Upper lobe of right lung (tissue), 1 donor: ENCODE measurements at regions not wholly inside any gene's neighbourhood (a gene's known extent, or its start where the extent isn't known, plus 50 kb on each side); places are given as distances from the start of the nearest gene placed in this dataset.
"Not testable (repeated sequence)": the region's sequence is repeated elsewhere in the genome, so short reads cannot be mapped to it uniquely, and the experiment has no call there.

Source experiments
- ATAC-seq: fragments of 200-7000 bp; cut with Tn5 transposase; one replicate; pipeline ENCODE4 v1.9.1; 2020; ENCODE audit warnings: mild to moderate bottlenecking, moderate library complexity
- DNase-seq: peaks from one replicate; pipeline ENCODE4 v3.0.0-alpha.2; 2020
- H3K27ac ChIP-seq: fragments of 200-600 bp; one replicate; pipeline ENCODE4 v1.8.0; 2022
- H3K27me3 ChIP-seq: fragments of 200-600 bp; one replicate; pipeline ENCODE4 v1.8.0; 2022; ENCODE audit warnings: mild to moderate bottlenecking
- H3K36me3 ChIP-seq: fragments of 200-600 bp; one replicate; pipeline ENCODE4 v1.8.0; 2022
- H3K4me1 ChIP-seq: fragments of 200-600 bp; one replicate; pipeline ENCODE4 v1.8.0; 2022
- H3K4me3 ChIP-seq: fragments of 200-600 bp; one replicate; pipeline ENCODE4 v1.8.0; 2022; ENCODE audit warnings: mild to moderate bottlenecking
- H3K9me3 ChIP-seq: fragments of 200-600 bp; one replicate; pipeline ENCODE4 v1.8.0; 2022
- intact Hi-C: fragments of 100-400 bp; cut with DNase I; formaldehyde crosslinking; loops from one replicate; pipeline ENCODE4 v1.11.0; 2022
- TF ChIP-seq, protein P1 (sequence below): fragments of 200-600 bp; IDR thresholded peaks from one replicate; pipeline ENCODE4 v1.8.0; 2022; ENCODE audit warnings: antibody characterized with exemption
- donor health status: DM: no; HTN: yes; CAD: no; lungs with severe emphysema.

GRCh38 chr12:69044887-69045286 is 111.9 kb upstream of the CPM start:
- Histone ChIP-seq H3K36me3 (no peaks in the 10 kb centered on the region), H3K27ac (no peak overlapping the region), H3K9me3 (no peaks in the 10 kb centered on the region), H3K4me1 (no peaks in the 10 kb centered on the region), H3K27me3 (no peaks in the 10 kb centered on the region), H3K4me3 (no peak overlapping the region)
- TF ChIP-seq, protein P1, sequence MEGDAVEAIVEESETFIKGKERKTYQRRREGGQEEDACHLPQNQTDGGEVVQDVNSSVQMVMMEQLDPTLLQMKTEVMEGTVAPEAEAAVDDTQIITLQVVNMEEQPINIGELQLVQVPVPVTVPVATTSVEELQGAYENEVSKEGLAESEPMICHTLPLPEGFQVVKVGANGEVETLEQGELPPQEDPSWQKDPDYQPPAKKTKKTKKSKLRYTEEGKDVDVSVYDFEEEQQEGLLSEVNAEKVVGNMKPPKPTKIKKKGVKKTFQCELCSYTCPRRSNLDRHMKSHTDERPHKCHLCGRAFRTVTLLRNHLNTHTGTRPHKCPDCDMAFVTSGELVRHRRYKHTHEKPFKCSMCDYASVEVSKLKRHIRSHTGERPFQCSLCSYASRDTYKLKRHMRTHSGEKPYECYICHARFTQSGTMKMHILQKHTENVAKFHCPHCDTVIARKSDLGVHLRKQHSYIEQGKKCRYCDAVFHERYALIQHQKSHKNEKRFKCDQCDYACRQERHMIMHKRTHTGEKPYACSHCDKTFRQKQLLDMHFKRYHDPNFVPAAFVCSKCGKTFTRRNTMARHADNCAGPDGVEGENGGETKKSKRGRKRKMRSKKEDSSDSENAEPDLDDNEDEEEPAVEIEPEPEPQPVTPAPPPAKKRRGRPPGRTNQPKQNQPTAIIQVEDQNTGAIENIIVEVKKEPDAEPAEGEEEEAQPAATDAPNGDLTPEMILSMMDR = no peak
- DNase-seq (no peak), ATAC-seq (no peak)
- intact Hi-C loops = no loop called here

DNA sequence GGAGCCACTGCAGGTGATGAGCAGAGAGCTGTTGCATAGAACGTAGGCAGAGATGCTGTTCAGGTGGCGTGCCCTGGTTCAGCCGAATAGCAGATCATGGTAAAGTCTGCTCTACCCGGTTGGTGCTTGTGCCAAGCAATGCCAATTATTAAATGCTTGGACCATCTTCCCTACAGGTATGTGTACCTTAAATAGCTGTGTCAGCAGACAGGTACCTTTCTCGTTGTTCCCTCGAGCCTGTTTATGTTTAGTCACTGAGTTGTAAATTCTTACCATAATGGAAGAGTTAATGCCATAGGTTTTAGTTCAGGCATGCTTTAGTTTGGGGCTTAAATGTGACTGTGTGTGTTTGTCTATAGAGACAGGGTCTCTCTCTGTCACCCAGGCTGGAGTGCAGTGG is 112.5 kb upstream of the CPM start:
- Histone ChIP-seq H3K4me3 (no peak overlapping the region), H3K4me1 (no peaks in the 10 kb centered on the region), H3K27ac (no peak overlapping the region), H3K36me3 (no peaks in the 10 kb centered on the region), H3K9me3 (no peaks in the 10 kb centered on the region), H3K27me3 (no peaks in the 10 kb centered on the region)
- DNase-seq (no peak), ATAC-seq (no peak)
- TF ChIP-seq, protein P1 = no peak
- intact Hi-C loops = no loop called here

DNA sequence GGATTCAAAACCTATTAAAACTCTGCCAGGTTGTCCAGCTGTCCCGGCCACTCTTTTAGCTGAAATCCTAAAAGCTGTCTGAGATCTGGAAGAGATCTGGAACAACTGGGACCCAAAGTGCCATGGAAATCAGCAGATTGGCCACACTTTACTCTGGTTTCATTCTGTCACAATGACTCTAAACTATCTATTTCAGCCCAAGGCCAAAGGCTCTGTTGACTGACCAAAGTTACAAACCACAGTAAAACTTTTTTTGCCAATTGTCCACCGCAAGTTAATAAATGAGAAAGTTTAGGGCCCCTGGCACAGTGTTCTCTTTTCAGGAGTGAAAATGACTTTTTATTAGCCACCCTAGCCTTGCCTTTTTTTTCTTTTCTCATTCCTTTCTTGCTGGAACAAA is 113.4 kb upstream of the CPM start:
- H3K9me3 ChIP-seq = no peaks in the 10 kb centered on the region
- H3K4me3 ChIP-seq = no peak overlapping the region
- ATAC-seq = no peak
- intact Hi-C loops = no loop called here
- H3K27me3 ChIP-seq = no peaks in the 10 kb centered on the region
- DNase-seq = no peak
- H3K4me1 ChIP-seq = no peaks in the 10 kb centered on the region
- no peaks in the 10 kb centered on the region for H3K36me3 ChIP-seq
- TF ChIP-seq, protein P1 = no peak
- no peak overlapping the region for H3K27ac ChIP-seq

DNA sequence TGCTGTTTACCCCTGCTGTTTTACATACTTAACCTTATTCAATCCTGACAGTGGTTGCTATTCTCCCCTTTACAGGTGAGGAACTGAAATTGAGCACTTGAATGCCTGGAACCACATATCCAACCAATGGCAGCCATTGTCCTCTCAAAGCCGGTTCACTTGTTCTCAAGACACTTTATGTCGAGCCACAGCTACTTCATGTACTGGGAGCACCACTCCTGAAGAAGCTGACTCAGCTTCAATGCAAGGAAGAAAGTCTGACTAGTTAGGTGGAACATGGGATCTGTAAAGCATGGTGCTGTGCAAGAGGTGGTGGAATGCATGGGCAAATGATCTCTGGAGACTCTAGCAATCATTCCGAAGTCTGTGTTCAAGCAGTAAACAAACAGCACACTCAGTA is 113.9 kb upstream of the CPM start:
- Histone ChIP-seq H3K27ac (no peak overlapping the region), H3K27me3 (no peaks in the 10 kb centered on the region), H3K4me3 (no peak overlapping the region), H3K4me1 (no peaks in the 10 kb centered on the region), H3K36me3 (no peaks in the 10 kb centered on the region), H3K9me3 (no peaks in the 10 kb centered on the region)
- DNase-seq = no peak
- intact Hi-C loops = no loop called here
- TF ChIP-seq, protein P1 = no peak
- no peak for ATAC-seq

DNA sequence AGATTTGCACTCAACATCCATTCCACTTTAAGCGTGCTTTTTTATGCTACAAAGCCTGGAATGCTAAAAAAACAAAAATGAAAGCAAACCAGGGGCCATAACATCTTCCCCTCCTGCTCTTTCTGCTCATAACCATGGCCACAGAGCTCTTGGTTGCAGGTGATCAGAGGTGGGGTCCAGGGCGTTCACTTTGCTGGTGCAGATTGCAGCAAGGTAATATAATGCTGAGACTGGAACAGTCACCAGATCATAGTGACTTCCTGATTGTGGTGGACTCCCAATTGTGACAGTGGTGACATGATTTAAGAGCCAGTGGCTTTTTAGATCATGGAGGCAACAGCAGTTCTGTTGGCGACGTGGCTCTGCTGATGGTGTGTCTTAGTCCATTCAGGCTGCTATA is 115.0 kb upstream of the CPM start:
- Histone ChIP-seq H3K4me1 (no peaks in the 10 kb centered on the region), H3K4me3 (no peak overlapping the region), H3K36me3 (no peaks in the 10 kb centered on the region), H3K9me3 (no peaks in the 10 kb centered on the region), H3K27me3 (no peaks in the 10 kb centered on the region), H3K27ac (no peak overlapping the region)
- no peak for ATAC-seq
- TF ChIP-seq, protein P1 = no peak
- intact Hi-C loops = no loop called here
- DNase-seq = no peak

- H3K4me1 ChIP-seq, H3K4me3 ChIP-seq, H3K27ac ChIP-seq, DNase-seq, ATAC-seq, H3K27me3 ChIP-seq, H3K9me3 ChIP-seq, intact Hi-C loops, H3K36me3 ChIP-seq: not testable (repeated sequence)
Observed at GRCh38 chr12:69049855-69050254, 116.9 kb upstream of the CPM start.
